A549 (cell line): ENCODE measurements at regions not wholly inside any gene's neighbourhood (a gene's known extent, or its start where the extent isn't known, plus 50 kb on each side); places are given as distances from the start of the nearest gene placed in this dataset.

Experiments used
- ATAC-seq, 2 experiments: fragments of 200-7000 bp in 1 of 2; fragments of >200 bp in 1 of 2; cut with Nextera tagmentation in 1 of 2; cut with Tn5 transposase in 1 of 2; 3 replicates each; pipeline versions ENCODE4 v1.8.0 to v1.9.1; 2018 to 2020; ENCODE audit warnings: mild to moderate bottlenecking in 1 of 2, moderate library complexity in 1 of 2
- CTCF ChIA-PET: fragments of 300-600 bp; sonication (Branson Sonifier 250); formaldehyde crosslinking; extraction: SDS; loops from one replicate; lab custom pipeline; 2021; ENCODE audit warnings: antibody characterized with exemption, inconsistent platforms; lab: Yijun Ruan, JAX
- POLR2A ChIA-PET: fragments of 350-600 bp; formaldehyde crosslinking; extraction: SDS; loops from one replicate; lab custom pipeline; 2021; ENCODE audit warnings: antibody characterized with exemption, inconsistent platforms; lab: Yijun Ruan, JAX
- DNase-seq, 2 experiments: peaks; one replicate each; pipeline versions ENCODE4 v3.0.0 to v3.0.0-alpha.2; 2011 to 2016; ENCODE audit warnings: low read depth in 1 of 2, low spot score in 1 of 2
- FAIRE-seq: peaks from 2 replicates; lab custom pipeline; 2011; peaks lifted over from hg19 to GRCh38; lab: Jason Lieb, UNC
- H3K27ac ChIP-seq, 2 experiments: fragments of >200 bp; sonication (Bioruptor Twin); formaldehyde crosslinking; 3 replicates each; pipeline ENCODE4 v1.5.1; 2016 to 2017
- H3K4me1 ChIP-seq: fragments of >200 bp; sonication (Bioruptor Twin); formaldehyde crosslinking; 3 replicates; pipeline ENCODE4 v1.6.1; 2016
- H3K4me2 ChIP-seq: fragments of >200 bp; sonication (Bioruptor Twin); formaldehyde crosslinking; 3 replicates; pipeline ENCODE4 v1.6.1; 2016
- H3K4me3 ChIP-seq: fragments of >200 bp; sonication (Bioruptor Twin); formaldehyde crosslinking; 3 replicates; pipeline ENCODE4 v1.5.1; 2016
- H3K9me3 ChIP-seq: fragments of >200 bp; sonication (Bioruptor Twin); formaldehyde crosslinking; 3 replicates; pipeline ENCODE4 v1.6.1; 2016
- ATOH8 ChIP-seq: fragments of 250-450 bp; sonication (Bioruptor Pico); IDR thresholded peaks from 2 replicates; pipeline ENCODE4 v1.5.0; 2020; ENCODE audit warnings: low read depth, mild to moderate bottlenecking, moderate library complexity
- BHLHE40 ChIP-seq: IDR thresholded peaks from 2 replicates; pipeline ENCODE4 v1.6.1; 2012; ENCODE audit warnings: low read depth, low read length, inconsistent platforms
- CBX2 ChIP-seq: fragments of 200-600 bp; sonication (generic); IDR thresholded peaks from 2 replicates; pipeline ENCODE4 v1.6.1; 2016; ENCODE audit warnings: low read depth, mild to moderate bottlenecking, borderline replicate concordance
- CEBPB ChIP-seq, 2 experiments: fragments of >200 bp in 1 of 2; sonication (Bioruptor Twin) in 1 of 2; formaldehyde crosslinking in 1 of 2; IDR thresholded peaks; 2 replicates each; pipeline ENCODE4 v1.6.1; 2012 to 2016
- CHD4 ChIP-seq: fragments of 200-600 bp; sonication (generic); IDR thresholded peaks from 2 replicates; pipeline ENCODE4 v1.6.1; 2016; ENCODE audit warnings: antibody characterized with exemption, mild to moderate bottlenecking, borderline replicate concordance
- CTCF ChIP-seq: fragments of >200 bp; sonication (Bioruptor Twin); formaldehyde crosslinking; IDR thresholded peaks from 3 replicates; pipeline ENCODE4 v1.5.1; 2016
- E2F6 ChIP-seq: IDR thresholded peaks from 2 replicates; pipeline ENCODE4 v1.6.1; 2012; ENCODE audit warnings: low read depth, borderline replicate concordance
- EHMT2 ChIP-seq: fragments of 200-600 bp; sonication (generic); IDR thresholded peaks from 2 replicates; pipeline ENCODE4 v1.6.1; 2016; ENCODE audit warnings: antibody characterized with exemption, low read depth, mild to moderate bottlenecking, moderate library complexity
- HDAC2 ChIP-seq: fragments of 200-600 bp; sonication (generic); IDR thresholded peaks from 2 replicates; pipeline ENCODE4 v1.6.1; 2016
- JUN ChIP-seq, 2 experiments: fragments of >200 bp; sonication (Bioruptor Twin); formaldehyde crosslinking; IDR thresholded peaks; 2 replicates in 1 of 2; 3 replicates in 1 of 2; pipeline ENCODE4 v1.6.1; 2016 to 2017
- MYC ChIP-seq: IDR thresholded peaks from 2 replicates; pipeline ENCODE4 v1.6.1; 2012; ENCODE audit warnings: mild to moderate bottlenecking, inconsistent platforms, low read length, improper control_type of control experiment, borderline replicate concordance
- NFE2L2 ChIP-seq: fragments of 150-350 bp; conservative IDR thresholded peaks from 2 replicates; pipeline ENCODE4 v1.6.1; 2014; ENCODE audit warnings: low read length
- NR3C1 ChIP-seq: fragments of >200 bp; sonication (Bioruptor Twin); formaldehyde crosslinking; IDR thresholded peaks from 3 replicates; pipeline ENCODE4 v1.6.1; 2017
- PBX3 ChIP-seq: IDR thresholded peaks from 2 replicates; pipeline ENCODE4 v1.6.1; 2012
- POLR2AphosphoS2 ChIP-seq: conservative IDR thresholded peaks from 2 replicates; pipeline ENCODE4 v1.6.1; 2012; ENCODE audit warnings: low read length, improper control_type of control experiment, inconsistent platforms
- REST ChIP-seq: fragments of 200-600 bp; sonication (generic); IDR thresholded peaks from 2 replicates; pipeline ENCODE4 v1.6.1; 2016; ENCODE audit warnings: antibody characterized with exemption, mild to moderate bottlenecking, moderate library complexity
- RNF2 ChIP-seq: fragments of 200-600 bp; sonication (generic); IDR thresholded peaks from 2 replicates; pipeline ENCODE4 v1.6.1; 2016; ENCODE audit warnings: low read depth, mild to moderate bottlenecking, antibody characterized with exemption, moderate library complexity, borderline replicate concordance
- SREBF2 ChIP-seq: fragments of 450-650 bp; IDR thresholded peaks from 2 replicates; pipeline ENCODE4 v1.6.1; 2014; ENCODE audit warnings: mild to moderate bottlenecking, moderate library complexity
- ZC3H11A ChIP-seq: fragments of 450-650 bp; IDR thresholded peaks from 2 replicates; pipeline ENCODE4 v1.6.1; 2014; ENCODE audit warnings: antibody characterized with exemption, mild to moderate bottlenecking
- ZNF302 ChIP-seq: fragments of 250-450 bp; sonication (Bioruptor Pico); IDR thresholded peaks from 2 replicates; pipeline ENCODE4 v1.9.0; 2021; ENCODE audit warnings: inconsistent platforms, mild to moderate bottlenecking, moderate library complexity
- ZSCAN20 ChIP-seq: fragments of 250-450 bp; sonication (Bioruptor Pico); IDR thresholded peaks from 2 replicates; pipeline ENCODE4 v1.8.0; 2022; ENCODE audit warnings: mild to moderate bottlenecking, moderate library complexity
- WGBS: methylation state at CpG from one replicate; pipeline ENCODE4 v1.1.6; 2017; ENCODE audit errors: missing lambda C conversion rate; 5-methylcytosine and 5-hydroxymethylcytosine counted together

GRCh38 chr2:105574796-105575344 lies 169.8 kb upstream of the NCK2 start:
- CTCF ChIA-PET = interaction anchor here (1.0 to 1.2 kb wide), 4 partner anchors 20 to 1008 kb away, joined by 3 to 5 read pairs (median 3); no protein-coding TSS in a partner anchor
- H3K9me3 ChIP-seq = no peaks in the 10 kb centered on the region
- H3K27ac ChIP-seq = no peak overlapping the region
- 45% methylated on average over 2 of the region's 2 CpGs for WGBS
- FAIRE-seq = no peak
- H3K4me1 ChIP-seq = peaks cover 5% of the 10 kb centered on the region; the same call in 1 of the 3 replicates
- DNase-seq = no peak
- TF ChIP-seq CHD4 = no peak
- TF ChIP-seq MYC = no peak
- no peak for TF ChIP-seq SREBF2
- TF ChIP-seq NR3C1 = no peak
- no peak for TF ChIP-seq ATOH8 (CRISPR knock-in tag)
- no peak for TF ChIP-seq BHLHE40
- TF ChIP-seq, all 56 proteins: peak for 0
- Histone ChIP-seq H3K4me3 (no peak overlapping the region), H3K4me2 (no peak overlapping the region)
- POLR2A ChIA-PET = no interaction called here
- ATAC-seq = no peak

GRCh38 chr2:105573910-105574655 lies 170.6 kb upstream of the NCK2 start:
- POLR2A ChIA-PET = no interaction called here
- no peaks in the 10 kb centered on the region for H3K9me3 ChIP-seq
- no peak overlapping the region for H3K4me2 ChIP-seq
- H3K4me3 ChIP-seq = no peak overlapping the region
- no peak for ATAC-seq
- H3K27ac ChIP-seq = no peak overlapping the region
- FAIRE-seq = no peak
- H3K4me1 ChIP-seq = peaks cover 5% of the 10 kb centered on the region; the same call in 1 of the 3 replicates
- TF ChIP-seq CEBPB (IDR thresholded peaks at IDR 0.05) = no peak
- no peak for TF ChIP-seq EHMT2
- no peak for TF ChIP-seq ATOH8 (CRISPR knock-in tag)
- no peak for TF ChIP-seq ZC3H11A
- no peak for TF ChIP-seq RNF2
- TF ChIP-seq ZSCAN20 = no peak
- TF ChIP-seq REST = no peak
- TF ChIP-seq ZNF302 (CRISPR knock-in tag) = no peak
- TF ChIP-seq CBX2 = no peak
- TF ChIP-seq PBX3 = no peak
- TF ChIP-seq MYC = no peak
- no peak for TF ChIP-seq E2F6
- TF ChIP-seq NFE2L2 = no peak
- TF ChIP-seq HDAC2 = no peak
- TF ChIP-seq JUN (IDR thresholded peaks at IDR 0.05) = no peak
- no peak for TF ChIP-seq CTCF
- TF ChIP-seq NR3C1 = no peak
- TF ChIP-seq POLR2AphosphoS2 = no peak
- TF ChIP-seq, all 56 proteins: peak for 0
- no peak for DNase-seq
- 66% methylated on average over 8 of the region's 8 CpGs for WGBS
- CTCF ChIA-PET = interaction anchor here (0.8 to 1.0 kb wide), 2 partner anchors 22 to 27 kb away, joined by 3 read pairs; no protein-coding TSS in a partner anchor
